OCI-LY3 (cell line): ENCODE measurements at regions not wholly inside any gene's neighbourhood (a gene's known extent, or its start where the extent isn't known, plus 50 kb on each side); places are given as distances from the start of the nearest gene placed in this dataset.

Experiments
- H2AFZ ChIP-seq: fragments of 200-600, 300-600 bp; shearing (Covaris generic); 2 replicates; pipeline ENCODE4 v1.6.0; 2014; ENCODE audit warnings: antibody characterized with exemption, low read depth, low read length
- H3K27ac ChIP-seq: fragments of 200-600, 300-600 bp; sonication (generic); 2 replicates; pipeline ENCODE4 v1.5.1; 2014; ENCODE audit warnings: mild to moderate bottlenecking, low read length, moderate library complexity, mixed read lengths
- H3K27me3 ChIP-seq: fragments of 200-600, 300-600 bp; sonication (generic); 2 replicates; pipeline ENCODE4 v1.6.1; 2014; ENCODE audit warnings: low read depth, low read length, mixed read lengths
- H3K36me3 ChIP-seq: fragments of 200-600, 300-600 bp; sonication (generic); replicated peaks from 2 replicates; pipeline ENCODE3; 2014; ENCODE audit warnings: low read depth, low read length, mixed read lengths
- H3K4me1 ChIP-seq: fragments of 300-600, 200-600 bp; sonication (generic); 2 replicates; pipeline ENCODE4 v1.6.1; 2014; ENCODE audit warnings: low read length, mixed read lengths
- H3K4me2 ChIP-seq: fragments of 200-600, 300-600 bp; sonication (generic); 2 replicates; pipeline ENCODE4 v1.6.1; 2014; ENCODE audit warnings: low read length, mixed read lengths
- H3K4me3 ChIP-seq: fragments of 300-600, 200-600 bp; sonication (generic); 2 replicates; pipeline ENCODE4 v1.5.1; 2014; ENCODE audit warnings: antibody characterized with exemption, mild to moderate bottlenecking, low read length, moderate library complexity
- H3K79me2 ChIP-seq: fragments of 300-600, 200-600 bp; shearing (Covaris generic); 2 replicates; pipeline ENCODE4 v1.6.1; 2014; ENCODE audit warnings: mild to moderate bottlenecking, low read length, mixed read lengths
- H3K9ac ChIP-seq: fragments of 300-600, 200-600 bp; shearing (Covaris generic); 2 replicates; pipeline ENCODE4 v1.6.0; 2014; ENCODE audit warnings: mild to moderate bottlenecking, low read length, moderate library complexity
- H3K9me3 ChIP-seq: fragments of 200-600, 300-600 bp; shearing (Covaris generic); 2 replicates; pipeline ENCODE4 v1.6.1; 2014; ENCODE audit warnings: low read length, mixed read lengths; ENCODE audit not compliant: insufficient read depth
- H4K20me1 ChIP-seq: fragments of 200-600, 300-600 bp; sonication (generic); 2 replicates; pipeline ENCODE4 v1.6.1; 2016; ENCODE audit warnings: low read length, mixed read lengths; ENCODE audit not compliant: insufficient read depth
- EZH2phosphoT487 ChIP-seq: fragments of 200-600 bp; shearing (Covaris generic); IDR thresholded peaks from 2 replicates; pipeline ENCODE4 v1.6.1; 2018; ENCODE audit warnings: antibody characterized with exemption, mixed run types, low read depth
- TF ChIP-seq, protein P1 (sequence below): fragments of 200-600, 300-600 bp; sonication (generic); IDR thresholded peaks from 2 replicates; pipeline ENCODE4 v1.5.1; 2014; ENCODE audit warnings: antibody characterized with exemption, low read length, low read depth

DNA sequence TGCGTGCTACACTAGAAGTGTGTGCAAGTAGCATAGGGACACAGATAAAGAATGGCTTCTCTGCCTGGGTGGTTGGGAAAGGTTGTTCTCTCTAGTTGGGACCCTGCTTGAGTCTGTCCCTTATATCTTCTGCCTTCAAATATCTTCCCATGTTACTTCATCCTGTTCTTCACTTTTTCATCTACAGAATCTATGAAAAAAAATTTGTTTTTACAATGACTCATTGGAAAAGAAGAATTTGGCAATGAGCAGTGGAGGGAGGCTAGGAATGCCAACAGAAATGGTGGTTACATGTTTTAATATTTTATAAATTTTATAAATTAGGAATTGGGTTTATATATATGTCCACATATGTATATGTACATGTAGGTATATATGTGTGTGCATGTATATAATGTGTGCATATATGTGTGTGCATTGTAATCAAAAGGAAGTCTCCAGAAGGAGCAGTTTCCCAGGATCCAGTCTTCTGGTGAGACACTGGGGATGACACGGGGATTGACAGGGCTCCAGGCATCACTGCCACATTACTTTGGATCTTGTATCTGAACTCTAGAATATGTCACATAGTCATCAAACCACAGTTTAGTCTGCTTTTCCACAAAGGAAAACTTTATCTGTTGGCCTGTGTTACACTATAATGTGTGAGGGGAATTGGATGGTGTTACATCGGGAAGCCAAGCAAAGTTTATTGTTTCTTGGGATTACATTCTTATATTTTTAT, 75.3 kb upstream of the RIPOR2 start:
- TF ChIP-seq, protein P1, sequence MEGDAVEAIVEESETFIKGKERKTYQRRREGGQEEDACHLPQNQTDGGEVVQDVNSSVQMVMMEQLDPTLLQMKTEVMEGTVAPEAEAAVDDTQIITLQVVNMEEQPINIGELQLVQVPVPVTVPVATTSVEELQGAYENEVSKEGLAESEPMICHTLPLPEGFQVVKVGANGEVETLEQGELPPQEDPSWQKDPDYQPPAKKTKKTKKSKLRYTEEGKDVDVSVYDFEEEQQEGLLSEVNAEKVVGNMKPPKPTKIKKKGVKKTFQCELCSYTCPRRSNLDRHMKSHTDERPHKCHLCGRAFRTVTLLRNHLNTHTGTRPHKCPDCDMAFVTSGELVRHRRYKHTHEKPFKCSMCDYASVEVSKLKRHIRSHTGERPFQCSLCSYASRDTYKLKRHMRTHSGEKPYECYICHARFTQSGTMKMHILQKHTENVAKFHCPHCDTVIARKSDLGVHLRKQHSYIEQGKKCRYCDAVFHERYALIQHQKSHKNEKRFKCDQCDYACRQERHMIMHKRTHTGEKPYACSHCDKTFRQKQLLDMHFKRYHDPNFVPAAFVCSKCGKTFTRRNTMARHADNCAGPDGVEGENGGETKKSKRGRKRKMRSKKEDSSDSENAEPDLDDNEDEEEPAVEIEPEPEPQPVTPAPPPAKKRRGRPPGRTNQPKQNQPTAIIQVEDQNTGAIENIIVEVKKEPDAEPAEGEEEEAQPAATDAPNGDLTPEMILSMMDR = no peak
- TF ChIP-seq EZH2phosphoT487 = no peak
- H3K4me1 ChIP-seq = peaks cover 78% of the 10 kb centered on the region
- H3K27ac ChIP-seq = no peak overlapping the region
- H3K36me3 ChIP-seq = peaks cover 52% of the 10 kb centered on the region
- H3K4me3 ChIP-seq = no peak overlapping the region
- H3K9ac ChIP-seq = no peak overlapping the region
- no peak overlapping the region for H2AFZ ChIP-seq
- H3K79me2 ChIP-seq = peaks cover 100% of the 10 kb centered on the region
- H3K27me3 ChIP-seq = no peaks in the 10 kb centered on the region
- H4K20me1 ChIP-seq = peaks cover 100% of the 10 kb centered on the region
- no peak overlapping the region for H3K4me2 ChIP-seq
- no peaks in the 10 kb centered on the region for H3K9me3 ChIP-seq

DNA sequence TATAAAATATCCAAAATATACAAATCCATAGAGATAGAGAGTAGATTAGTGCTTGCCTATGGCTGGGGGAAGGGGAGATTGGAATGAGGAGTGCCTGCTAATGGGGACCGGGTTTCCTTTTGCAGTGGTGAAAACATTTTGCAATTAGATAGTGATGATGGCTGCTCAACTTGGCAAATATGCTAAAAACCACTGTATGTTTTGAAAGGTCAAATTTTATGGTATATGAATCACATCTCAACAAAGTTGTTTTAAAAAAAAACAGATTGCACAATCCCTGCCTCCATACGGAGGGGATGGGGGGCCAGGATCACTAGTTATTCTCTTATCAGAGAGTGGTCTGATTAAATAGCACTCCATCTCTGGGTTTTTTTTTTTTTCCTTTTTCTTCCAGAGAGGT, 76.9 kb upstream of the RIPOR2 start:
- no peaks in the 10 kb centered on the region for H3K27me3 ChIP-seq
- no peak overlapping the region for H2AFZ ChIP-seq
- TF ChIP-seq EZH2phosphoT487 = no peak
- TF ChIP-seq, protein P1 = no peak
- H3K79me2 ChIP-seq = peaks cover 100% of the 10 kb centered on the region
- H3K36me3 ChIP-seq = peaks cover 56% of the 10 kb centered on the region
- no peak overlapping the region for H3K4me3 ChIP-seq
- H3K4me1 ChIP-seq = peaks cover 78% of the 10 kb centered on the region
- H3K4me2 ChIP-seq = peak overlapping the region; percentile 31; the same call in 1 of the 2 replicates
- no peaks in the 10 kb centered on the region for H3K9me3 ChIP-seq
- H3K27ac ChIP-seq = peak overlapping the region; percentile 39; the same call in 1 of the 2 replicates
- H3K9ac ChIP-seq = no peak overlapping the region
- peaks cover 100% of the 10 kb centered on the region for H4K20me1 ChIP-seq

DNA sequence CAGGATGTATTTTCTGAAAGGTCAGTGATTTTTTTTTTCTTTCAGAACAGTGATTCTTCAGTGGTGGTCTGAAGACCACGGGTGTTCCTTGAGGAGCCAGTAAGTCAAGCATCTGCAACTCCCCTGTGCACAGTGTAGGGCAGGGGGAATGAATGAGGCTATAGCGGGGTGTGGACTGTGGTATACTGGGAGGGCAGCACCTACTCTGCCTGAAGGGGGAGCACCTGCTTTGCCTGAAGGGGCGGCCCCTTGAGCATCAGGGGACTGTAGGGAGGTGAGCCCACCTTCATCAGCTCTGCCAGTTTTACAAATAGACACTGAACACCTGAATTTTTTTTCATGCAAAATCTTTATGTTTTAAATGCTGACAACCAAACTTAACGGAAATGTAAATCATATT, 77.5 kb upstream of the RIPOR2 start:
- no peaks in the 10 kb centered on the region for H3K27me3 ChIP-seq
- TF ChIP-seq, protein P1 = peak; percentile 44
- no peak for TF ChIP-seq EZH2phosphoT487
- peak overlapping the region; percentile 31 for H3K4me2 ChIP-seq
- no peaks in the 10 kb centered on the region for H3K9me3 ChIP-seq
- no peak overlapping the region for H2AFZ ChIP-seq
- H3K27ac ChIP-seq = peak overlapping the region; percentile 56
- H3K79me2 ChIP-seq = peaks cover 100% of the 10 kb centered on the region
- peaks cover 78% of the 10 kb centered on the region for H3K4me1 ChIP-seq
- H3K9ac ChIP-seq = no peak overlapping the region
- H3K4me3 ChIP-seq = no peak overlapping the region
- peaks cover 58% of the 10 kb centered on the region for H3K36me3 ChIP-seq
- peaks cover 100% of the 10 kb centered on the region for H4K20me1 ChIP-seq

DNA sequence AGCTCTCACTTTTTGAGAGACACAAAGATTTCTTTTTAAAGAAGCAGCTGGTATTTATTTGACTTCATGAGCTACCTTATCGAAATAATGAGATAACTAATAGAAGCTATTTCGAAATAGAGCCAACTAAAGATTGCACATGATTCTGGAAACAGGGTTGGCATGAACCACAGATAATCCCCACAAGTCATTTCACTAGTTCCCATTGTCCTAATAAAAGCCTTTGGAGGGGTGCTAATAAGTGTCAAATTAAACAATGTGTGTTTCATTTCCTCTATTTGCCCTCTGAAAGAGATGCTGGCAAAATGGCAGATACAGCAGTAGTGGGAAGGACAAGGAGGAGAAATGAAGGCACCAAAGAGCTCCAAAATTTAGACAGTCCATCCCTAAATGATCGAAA, 78.6 kb upstream of the RIPOR2 start:
- Histone ChIP-seq H2AFZ (no peak overlapping the region), H3K27ac (peak overlapping the region; percentile 56), H4K20me1 (peaks cover 100% of the 10 kb centered on the region), H3K79me2 (peaks cover 100% of the 10 kb centered on the region), H3K4me3 (0 out of 2 replicates have a peak overlapping the region, but pooled peaks have one; percentile 6), H3K9ac (no peak overlapping the region), H3K36me3 (peaks cover 58% of the 10 kb centered on the region), H3K9me3 (no peaks in the 10 kb centered on the region), H3K4me1 (peaks cover 74% of the 10 kb centered on the region), H3K27me3 (no peaks in the 10 kb centered on the region), H3K4me2 (peak overlapping the region; percentile 31)
- TF ChIP-seq, protein P1 = no peak
- TF ChIP-seq EZH2phosphoT487 = no peak
